IPS-15b (cell line): ENCODE measurements at regions not wholly inside any gene's neighbourhood (a gene's known extent, or its start where the extent isn't known, plus 50 kb on each side); places are given as distances from the start of the nearest gene placed in this dataset.
"Not testable (repeated sequence)": the region's sequence is repeated elsewhere in the genome, so short reads cannot be mapped to it uniquely, and the experiment has no call there.

Source experiments
- H3K27me3 ChIP-seq: one replicate; pipeline ENCODE4 v1.6.1; 2013; ENCODE audit warnings: low read length; ENCODE audit not compliant: control insufficient read depth, insufficient read depth
- H3K36me3 ChIP-seq: one replicate; pipeline ENCODE4 v1.6.1; 2013; ENCODE audit warnings: low read length; ENCODE audit not compliant: control insufficient read depth, insufficient read depth
- H3K4me1 ChIP-seq: one replicate; pipeline ENCODE4 v1.6.1; 2013; ENCODE audit warnings: mild to moderate bottlenecking, low read length; ENCODE audit not compliant: control insufficient read depth, insufficient read depth
- H3K4me3 ChIP-seq: one replicate; pipeline ENCODE4 v1.5.1; 2013; ENCODE audit warnings: low read depth, low read length
- H3K9ac ChIP-seq: one replicate; pipeline ENCODE4 v1.6.1; 2013; ENCODE audit warnings: low read depth, mild to moderate bottlenecking, low read length
- H3K9me3 ChIP-seq: one replicate; pipeline ENCODE4 v1.6.1; 2013; ENCODE audit warnings: mild to moderate bottlenecking, low read length; ENCODE audit not compliant: control insufficient read depth, insufficient read depth

DNA sequence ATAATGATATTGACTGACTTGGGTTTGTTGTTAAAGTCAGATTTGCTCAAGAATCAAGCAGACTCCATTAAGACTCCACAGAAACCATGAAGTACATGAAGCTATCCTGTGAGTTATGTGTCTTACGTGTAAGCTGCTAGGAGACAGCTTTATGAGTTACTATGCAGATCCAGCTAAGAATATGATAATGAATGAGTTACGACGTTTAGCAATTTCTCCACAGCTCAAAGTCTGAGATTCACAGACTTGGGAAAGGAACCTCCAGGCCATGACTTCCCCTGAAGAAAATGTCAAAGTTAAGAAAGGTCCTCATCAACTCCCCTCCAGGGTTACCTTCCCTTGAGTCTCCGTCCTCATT, 211.9 kb upstream of the HNRNPA3 start:
- Histone ChIP-seq H3K9me3 (no peaks in the 10 kb centered on the region), H3K4me1 (no peaks in the 10 kb centered on the region), H3K4me3 (no peak overlapping the region), H3K36me3 (no peaks in the 10 kb centered on the region), H3K9ac (no peak overlapping the region), H3K27me3 (no peaks in the 10 kb centered on the region)

DNA sequence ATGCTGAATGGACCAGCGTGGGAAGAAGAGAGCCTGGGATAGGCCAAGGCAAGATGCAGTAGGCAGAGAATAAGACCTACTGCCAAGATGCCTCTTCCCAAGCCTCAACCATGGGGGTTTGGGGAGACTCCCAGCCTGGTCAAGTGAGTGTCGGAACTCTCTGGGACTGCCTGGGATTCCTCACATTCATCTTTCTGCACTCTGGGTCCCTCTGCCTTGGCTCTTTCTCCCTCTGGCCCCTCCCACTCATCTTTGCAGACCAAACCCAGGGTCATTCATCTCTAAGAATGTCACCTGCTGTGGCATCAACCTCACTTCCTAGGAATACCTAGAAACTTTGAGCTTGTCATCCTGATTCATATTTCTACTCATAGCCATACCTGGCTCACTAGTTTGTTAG, 211.3 kb upstream of the HNRNPA3 start:
- Histone ChIP-seq H3K4me3 (no peak overlapping the region), H3K9ac (no peak overlapping the region), H3K9me3 (no peaks in the 10 kb centered on the region), H3K36me3 (no peaks in the 10 kb centered on the region), H3K27me3 (no peaks in the 10 kb centered on the region), H3K4me1 (no peaks in the 10 kb centered on the region)

DNA sequence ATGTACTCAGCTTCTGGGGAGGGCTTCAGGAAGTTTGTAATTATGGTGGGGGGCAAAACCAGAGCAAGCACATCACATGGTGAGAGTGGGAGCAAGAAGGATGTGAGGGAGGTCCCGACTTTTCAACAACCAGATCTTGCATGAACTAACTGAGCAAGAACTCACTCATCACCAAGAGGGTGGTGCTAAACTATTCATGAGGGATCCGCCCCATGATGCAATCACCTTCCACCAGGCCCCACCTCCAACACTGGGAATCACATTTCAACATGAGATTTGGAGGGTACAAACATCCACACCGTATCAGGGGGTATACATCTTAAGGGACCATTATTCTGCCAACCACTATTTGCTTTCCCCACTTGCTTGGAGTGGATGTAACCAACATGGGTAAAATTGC, 209.6 kb upstream of the HNRNPA3 start:
- H3K9me3 ChIP-seq = no peaks in the 10 kb centered on the region
- no peak overlapping the region for H3K9ac ChIP-seq
- H3K27me3 ChIP-seq = no peaks in the 10 kb centered on the region
- no peaks in the 10 kb centered on the region for H3K36me3 ChIP-seq
- no peaks in the 10 kb centered on the region for H3K4me1 ChIP-seq
- no peak overlapping the region for H3K4me3 ChIP-seq

DNA sequence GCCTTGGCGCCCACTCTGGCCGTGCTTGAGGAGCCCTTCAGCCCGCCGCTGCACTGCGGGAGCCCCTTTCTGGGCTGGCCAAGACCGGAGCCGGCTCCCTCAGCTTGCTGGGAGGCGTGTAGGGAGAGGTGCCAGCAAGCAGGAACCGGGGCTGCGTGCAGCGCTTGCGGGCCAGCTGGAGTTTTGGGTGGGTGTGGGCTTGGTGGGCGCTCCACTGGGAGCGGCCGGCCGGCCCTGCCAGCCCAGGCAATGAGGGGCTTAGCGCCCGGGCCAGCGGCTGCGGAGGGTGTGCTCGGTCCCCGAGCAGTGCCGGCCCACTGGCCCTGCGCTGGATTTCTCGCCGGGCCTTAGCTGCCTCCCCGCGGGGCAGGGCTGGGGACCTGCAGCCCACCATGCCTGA, 204.9 kb upstream of the HNRNPA3 start:
- H3K36me3 ChIP-seq, H3K4me1 ChIP-seq, H3K9me3 ChIP-seq, H3K9ac ChIP-seq, H3K4me3 ChIP-seq, H3K27me3 ChIP-seq: not testable (repeated sequence)

DNA sequence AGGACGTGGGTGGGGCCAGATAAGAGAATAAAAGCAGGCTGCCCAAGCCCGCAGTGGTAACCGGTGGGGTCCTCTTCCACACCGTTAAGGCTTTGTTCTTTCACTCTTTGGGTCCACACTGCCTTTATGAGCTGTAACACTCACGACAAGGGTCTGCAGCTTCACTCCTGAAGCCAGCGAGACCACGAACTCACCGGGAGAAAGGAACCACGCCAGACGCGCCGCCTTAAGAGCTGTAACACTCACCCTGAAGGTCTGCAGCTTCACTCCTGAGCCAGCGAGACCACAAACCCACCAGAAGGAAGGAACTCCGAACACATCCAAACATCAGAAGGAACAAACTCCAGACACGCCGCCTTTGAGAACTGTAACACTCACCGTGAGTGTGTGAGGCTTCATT, 203.9 kb upstream of the HNRNPA3 start:
- H3K9ac ChIP-seq, H3K4me1 ChIP-seq, H3K4me3 ChIP-seq, H3K9me3 ChIP-seq, H3K36me3 ChIP-seq, H3K27me3 ChIP-seq: not testable (repeated sequence)

DNA sequence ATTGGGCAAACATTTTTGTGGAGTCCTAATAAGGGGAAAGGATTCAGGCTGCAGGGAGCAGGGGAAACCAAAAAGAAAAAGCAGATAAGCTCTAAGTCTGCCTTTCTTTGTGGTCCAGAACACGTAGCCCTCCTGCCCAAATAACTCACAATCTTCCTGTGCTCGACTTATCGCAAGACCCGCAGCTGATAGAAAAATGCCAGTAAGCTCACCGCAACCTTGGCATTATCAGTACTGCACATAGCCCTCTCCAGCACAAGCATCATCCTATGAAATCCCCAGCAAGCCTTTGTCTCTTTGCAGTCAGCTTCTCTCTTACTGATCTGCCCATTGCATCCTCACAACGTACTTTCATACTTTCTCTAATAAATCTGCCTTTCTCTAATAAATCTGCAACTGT, 202.4 kb upstream of the HNRNPA3 start:
- Histone ChIP-seq H3K27me3 (no peaks in the 10 kb centered on the region), H3K9ac (no peak overlapping the region), H3K36me3 (no peaks in the 10 kb centered on the region), H3K9me3 (no peaks in the 10 kb centered on the region), H3K4me1 (no peaks in the 10 kb centered on the region), H3K4me3 (no peak overlapping the region)

DNA sequence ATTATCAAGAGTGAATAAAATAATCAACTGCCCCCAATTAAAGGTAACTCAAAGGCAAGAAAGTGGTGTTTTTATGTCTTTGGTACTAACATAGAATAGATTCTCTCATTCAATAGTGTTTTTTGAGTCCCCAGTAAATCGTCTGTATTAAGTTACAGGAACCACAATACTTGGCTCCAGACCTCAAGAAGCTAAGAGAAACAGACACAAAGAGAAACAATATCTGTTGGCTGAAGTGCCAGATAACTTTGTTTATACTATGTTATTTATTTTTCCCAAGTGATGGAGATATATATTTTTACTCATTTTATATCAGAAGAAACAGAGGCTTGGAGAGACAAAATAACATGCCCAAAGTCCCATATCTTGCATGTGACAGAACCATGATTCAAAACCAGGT, 201.7 kb upstream of the HNRNPA3 start:
- Histone ChIP-seq H3K4me1 (no peaks in the 10 kb centered on the region), H3K9ac (no peak overlapping the region), H3K36me3 (no peaks in the 10 kb centered on the region), H3K27me3 (no peaks in the 10 kb centered on the region), H3K4me3 (no peak overlapping the region), H3K9me3 (no peaks in the 10 kb centered on the region)

DNA sequence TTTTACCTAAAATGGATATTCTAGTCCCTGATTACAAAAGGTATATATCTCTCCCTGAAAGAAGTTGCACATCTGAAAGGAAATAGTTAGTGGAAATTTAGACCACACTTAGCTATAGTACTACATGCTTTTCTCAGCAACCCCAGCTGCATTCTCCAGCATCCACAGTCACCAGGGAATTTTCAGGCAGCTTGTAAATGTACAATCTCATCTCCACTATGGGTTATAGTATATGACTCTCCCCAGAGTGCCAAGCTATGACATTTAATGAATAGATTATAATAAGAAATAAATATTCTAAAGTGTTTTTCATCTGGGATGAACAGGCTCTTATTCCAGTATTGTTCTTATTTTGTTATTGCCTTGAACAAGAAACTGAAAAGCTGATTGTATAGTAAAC, 197.6 kb upstream of the HNRNPA3 start:
- no peak overlapping the region for H3K4me3 ChIP-seq
- no peak overlapping the region for H3K9ac ChIP-seq
- no peaks in the 10 kb centered on the region for H3K9me3 ChIP-seq
- H3K4me1 ChIP-seq = no peaks in the 10 kb centered on the region
- H3K27me3 ChIP-seq = no peaks in the 10 kb centered on the region
- H3K36me3 ChIP-seq = no peaks in the 10 kb centered on the region

DNA sequence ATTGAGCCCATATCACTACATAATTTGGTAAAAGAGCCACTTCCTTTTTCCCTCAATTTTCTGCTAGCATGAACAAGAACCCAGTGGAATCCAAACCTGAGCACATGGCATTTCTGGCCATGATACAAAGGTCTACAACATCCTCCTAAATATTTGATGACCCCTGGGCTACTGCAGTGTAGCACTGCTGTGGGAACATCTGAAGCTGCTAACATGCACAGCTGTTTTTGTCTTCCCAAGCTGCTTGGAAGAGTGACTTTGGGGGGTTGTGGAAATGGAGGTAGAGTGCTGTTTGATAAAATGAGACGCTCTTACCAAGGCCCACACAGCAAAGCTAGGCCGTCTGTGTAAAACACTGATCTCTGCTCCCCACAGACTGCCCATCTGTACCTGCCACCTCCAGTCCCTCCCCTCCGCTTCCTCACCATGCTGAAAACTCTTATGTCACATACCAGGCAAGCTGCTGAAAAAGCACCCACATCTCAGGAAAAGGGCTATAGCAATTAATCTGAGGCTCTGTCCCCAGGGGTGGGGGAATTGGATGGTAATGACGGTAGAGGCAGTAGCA, 197.2 kb upstream of the HNRNPA3 start:
- Histone ChIP-seq H3K4me1 (no peaks in the 10 kb centered on the region), H3K27me3 (no peaks in the 10 kb centered on the region), H3K36me3 (no peaks in the 10 kb centered on the region), H3K9ac (no peak overlapping the region), H3K9me3 (no peaks in the 10 kb centered on the region), H3K4me3 (no peak overlapping the region)

DNA sequence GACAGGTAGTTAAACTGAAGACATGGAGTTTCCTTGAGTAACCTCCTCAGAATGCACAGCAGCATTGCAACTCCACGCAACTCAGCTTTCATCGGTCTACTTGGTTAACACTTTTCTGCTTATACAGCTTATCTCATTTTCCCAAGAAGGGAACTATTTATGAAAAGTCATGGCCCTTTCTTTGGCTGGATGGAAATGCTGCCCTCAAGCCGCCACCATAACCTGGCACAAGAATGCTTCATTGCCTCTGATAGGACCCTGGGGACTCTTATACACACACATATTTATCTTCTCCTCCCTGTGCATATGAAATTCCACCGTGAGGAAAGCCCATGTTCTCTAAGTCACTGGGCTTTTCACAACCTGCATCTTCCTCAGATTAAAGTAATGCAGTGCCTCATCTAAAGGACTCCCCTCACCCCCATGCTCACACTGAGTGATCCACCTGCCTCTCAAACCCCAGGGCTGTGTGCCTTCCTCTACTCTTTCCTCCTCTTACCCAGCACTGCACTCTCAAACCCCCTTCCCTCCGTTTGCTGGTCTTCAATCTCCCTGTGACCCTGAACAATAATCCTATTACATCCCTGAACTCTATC, 192.0 kb upstream of the HNRNPA3 start:
- Histone ChIP-seq H3K4me3 (no peak overlapping the region), H3K4me1 (no peaks in the 10 kb centered on the region), H3K27me3 (no peaks in the 10 kb centered on the region), H3K9me3 (no peaks in the 10 kb centered on the region), H3K9ac (no peak overlapping the region), H3K36me3 (no peaks in the 10 kb centered on the region)

DNA sequence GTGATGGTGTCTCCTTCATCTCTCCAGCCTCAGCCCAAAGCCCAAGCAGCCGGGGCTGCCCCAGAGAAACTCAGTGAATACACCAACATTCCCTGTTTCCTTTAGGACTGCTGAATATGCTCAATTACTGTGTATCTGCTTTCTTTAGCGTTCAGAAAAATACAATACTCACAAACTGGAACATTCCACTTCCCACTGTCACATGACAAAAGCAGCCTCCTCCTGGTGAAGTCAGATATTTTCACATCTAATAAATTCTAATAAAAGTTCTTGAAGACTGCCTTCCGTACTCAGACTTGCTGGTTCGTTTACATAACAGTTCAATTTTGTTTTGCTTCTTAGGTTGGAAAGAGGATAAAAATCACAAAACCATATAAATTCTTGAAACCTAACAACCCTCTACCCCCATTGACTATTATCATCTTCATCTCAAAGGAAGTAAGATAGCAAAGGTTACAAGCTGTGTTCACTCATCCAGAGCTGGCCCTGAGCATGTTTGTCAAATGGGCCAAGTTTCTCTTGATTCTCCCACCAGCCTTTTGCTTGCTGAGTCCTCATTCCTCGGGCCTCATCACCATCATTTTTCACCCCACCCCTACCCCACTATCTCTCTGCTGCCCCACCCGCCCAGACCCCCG, 190.8 kb upstream of the HNRNPA3 start:
- H3K4me3 ChIP-seq = no peak overlapping the region
- no peaks in the 10 kb centered on the region for H3K36me3 ChIP-seq
- H3K9me3 ChIP-seq = no peaks in the 10 kb centered on the region
- no peak overlapping the region for H3K9ac ChIP-seq
- H3K4me1 ChIP-seq = no peaks in the 10 kb centered on the region
- no peaks in the 10 kb centered on the region for H3K27me3 ChIP-seq

DNA sequence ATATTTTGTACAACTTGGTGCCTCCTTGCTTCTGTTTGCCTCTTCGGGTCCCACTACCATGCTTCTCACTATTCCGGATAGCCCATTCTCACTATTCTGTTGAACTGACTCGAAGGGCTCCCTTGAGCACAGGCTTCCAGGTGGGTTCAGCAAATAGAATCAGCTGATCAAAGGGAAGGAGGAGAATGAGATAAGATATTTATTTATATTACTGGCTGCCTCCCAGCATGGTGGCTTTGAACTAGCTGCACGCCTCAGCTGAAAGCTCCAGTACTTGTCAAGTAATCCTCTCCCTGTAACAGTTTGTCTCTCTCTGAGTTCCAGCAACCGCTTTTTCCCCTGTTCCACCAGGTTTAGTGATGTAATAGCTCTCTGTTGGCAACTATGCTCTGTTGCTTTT, 187.8 kb upstream of the HNRNPA3 start:
- Histone ChIP-seq H3K27me3 (no peaks in the 10 kb centered on the region), H3K4me3 (no peak overlapping the region), H3K9ac (no peak overlapping the region), H3K9me3 (no peaks in the 10 kb centered on the region), H3K36me3 (no peaks in the 10 kb centered on the region), H3K4me1 (peaks cover 2% of the 10 kb centered on the region)
